MM.1S (cell line): ENCODE measurements at regions not wholly inside any gene's neighbourhood (a gene's known extent, or its start where the extent isn't known, plus 50 kb on each side); places are given as distances from the start of the nearest gene placed in this dataset.
"Not testable (repeated sequence)": the region's sequence is repeated elsewhere in the genome, so short reads cannot be mapped to it uniquely, and the experiment has no call there.

Experiments
- CTCF ChIP-seq: fragments of 300-600 bp; sonication (generic); IDR thresholded peaks from 2 replicates; pipeline ENCODE4 v1.5.1; 2016; ENCODE audit warnings: antibody characterized with exemption, low read length, mixed read lengths
- EZH2 ChIP-seq: fragments of 300-600 bp; sonication (generic); optimal IDR thresholded peaks from 2 replicates; pipeline ENCODE3; 2017; ENCODE audit warnings: low read depth, mild to moderate bottlenecking, antibody characterized with exemption, low read length, mixed read lengths
- EZH2phosphoT487 ChIP-seq: fragments of 300-600 bp; sonication (generic); IDR thresholded peaks from 2 replicates; pipeline ENCODE4 v1.6.1; 2018; ENCODE audit warnings: antibody characterized with exemption, low read length

DNA sequence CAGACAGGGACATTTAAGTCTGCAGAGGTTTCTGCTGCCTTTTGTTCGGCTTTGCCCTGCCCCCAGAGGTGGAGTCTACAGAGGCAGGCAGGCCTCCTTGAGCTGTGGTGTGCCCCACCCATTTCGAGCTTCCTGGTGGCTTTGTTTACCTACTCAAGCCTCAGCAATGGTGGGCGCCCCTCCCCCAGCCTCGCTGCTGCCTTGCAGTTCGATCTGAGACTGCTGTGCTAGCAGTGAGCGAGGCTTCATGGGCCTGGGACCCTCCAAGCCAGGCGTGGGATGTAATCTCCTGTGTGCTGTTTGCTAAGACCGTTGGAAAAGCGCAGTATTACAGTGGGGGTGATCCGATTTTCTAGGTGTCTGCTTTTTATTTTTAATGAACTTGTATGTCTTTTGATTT, 133.6 kb upstream of the NTRK2 start:
- not testable (repeated sequence) for TF ChIP-seq CTCF, EZH2, EZH2phosphoT487
